ENCODE measurements at regions not wholly inside any gene's neighbourhood (a gene's known extent, or its start where the extent isn't known, plus 50 kb on each side); places are given as distances from the start of the nearest gene placed in this dataset.

DNA sequence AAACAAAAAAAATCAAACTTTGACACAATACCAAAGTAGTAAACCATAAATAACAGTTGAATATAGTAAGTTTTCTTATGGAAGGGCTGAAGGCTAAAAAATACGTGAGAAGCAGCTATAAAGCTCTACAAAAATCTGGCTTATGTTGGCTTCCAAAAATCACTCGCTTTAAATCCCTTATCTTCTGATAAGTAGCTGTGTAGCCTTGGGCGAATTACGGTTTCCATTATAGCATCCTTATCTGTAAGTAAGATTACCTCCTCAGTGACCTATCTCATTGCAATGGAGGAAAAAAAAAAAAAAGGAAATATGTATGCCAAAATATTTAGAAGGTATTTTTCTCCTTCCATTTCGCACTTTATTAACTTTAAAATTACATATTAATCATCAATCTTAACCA lies 348.6 kb downstream of the PLOD2 start (continued):
- TF ChIP-seq, protein P1, sequence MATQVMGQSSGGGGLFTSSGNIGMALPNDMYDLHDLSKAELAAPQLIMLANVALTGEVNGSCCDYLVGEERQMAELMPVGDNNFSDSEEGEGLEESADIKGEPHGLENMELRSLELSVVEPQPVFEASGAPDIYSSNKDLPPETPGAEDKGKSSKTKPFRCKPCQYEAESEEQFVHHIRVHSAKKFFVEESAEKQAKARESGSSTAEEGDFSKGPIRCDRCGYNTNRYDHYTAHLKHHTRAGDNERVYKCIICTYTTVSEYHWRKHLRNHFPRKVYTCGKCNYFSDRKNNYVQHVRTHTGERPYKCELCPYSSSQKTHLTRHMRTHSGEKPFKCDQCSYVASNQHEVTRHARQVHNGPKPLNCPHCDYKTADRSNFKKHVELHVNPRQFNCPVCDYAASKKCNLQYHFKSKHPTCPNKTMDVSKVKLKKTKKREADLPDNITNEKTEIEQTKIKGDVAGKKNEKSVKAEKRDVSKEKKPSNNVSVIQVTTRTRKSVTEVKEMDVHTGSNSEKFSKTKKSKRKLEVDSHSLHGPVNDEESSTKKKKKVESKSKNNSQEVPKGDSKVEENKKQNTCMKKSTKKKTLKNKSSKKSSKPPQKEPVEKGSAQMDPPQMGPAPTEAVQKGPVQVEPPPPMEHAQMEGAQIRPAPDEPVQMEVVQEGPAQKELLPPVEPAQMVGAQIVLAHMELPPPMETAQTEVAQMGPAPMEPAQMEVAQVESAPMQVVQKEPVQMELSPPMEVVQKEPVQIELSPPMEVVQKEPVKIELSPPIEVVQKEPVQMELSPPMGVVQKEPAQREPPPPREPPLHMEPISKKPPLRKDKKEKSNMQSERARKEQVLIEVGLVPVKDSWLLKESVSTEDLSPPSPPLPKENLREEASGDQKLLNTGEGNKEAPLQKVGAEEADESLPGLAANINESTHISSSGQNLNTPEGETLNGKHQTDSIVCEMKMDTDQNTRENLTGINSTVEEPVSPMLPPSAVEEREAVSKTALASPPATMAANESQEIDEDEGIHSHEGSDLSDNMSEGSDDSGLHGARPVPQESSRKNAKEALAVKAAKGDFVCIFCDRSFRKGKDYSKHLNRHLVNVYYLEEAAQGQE (IDR thresholded peaks at IDR 0.05; ENCODE audit: unreplicated experiment): no peak
- TF ChIP-seq CREB1 (CRISPR knock-in tag; IDR thresholded peaks at IDR 0.05; ENCODE audit: low read depth) (no peak), EZH2phosphoT487 (IDR thresholded peaks at IDR 0.05; ENCODE audit: unreplicated experiment) (no peak), NANOG (IDR thresholded peaks at IDR 0.05; ENCODE audit: borderline replicate concordance) (no peak), ZNF331 (CRISPR knock-in tag; IDR thresholded peaks at IDR 0.05; ENCODE audit: low read depth) (no peak), EZH2 (IDR thresholded peaks at IDR 0.05; ENCODE audit: low read depth, unreplicated experiment) (no peak)

GRCh38 chr3:145815707-145816413 lies 345.1 kb downstream of the PLOD2 start:
- Histone ChIP-seq H2AFZ (no peak overlapping the region), H4K20me1 (replicated peaks; ENCODE audit: insufficient read depth) (no peaks in the 10 kb centered on the region), H3K4me1 (ENCODE audit: insufficient read depth) (peaks cover 14% of the 10 kb centered on the region; the same call in 1 of the 2 replicates), H3K27me3 (ENCODE audit: insufficient read depth) (no peaks in the 10 kb centered on the region), H3K4me2 (peak overlapping the region; percentile 40), H3K79me2 (replicated peaks; ENCODE audit: insufficient read depth) (no peaks in the 10 kb centered on the region), H3K36me3 (ENCODE audit: insufficient read depth) (no peaks in the 10 kb centered on the region), H3K4me3 (0 out of 2 replicates have a peak overlapping the region, but pooled peaks have one; percentile 8), H3K27ac (ENCODE audit: low read depth) (peak overlapping the region; percentile 70), H3F3A (replicated peaks; ENCODE audit: low read depth) (no peaks in the 10 kb centered on the region), H3K9me2 (ENCODE audit: insufficient read depth) (no peaks in the 10 kb centered on the region)
- peak; percentile 80 for DNase-seq (ENCODE audit: low spot score)
- peaks cover 7% of the 10 kb centered on the region; the same call in 2 of the 3 replicates for H3K9me3 Mint-ChIP-seq
- no peaks in the 10 kb centered on the region for H3K27me3 Mint-ChIP-seq (ENCODE audit: insufficient read depth, low read depth, poor library complexity)
- no peak overlapping the region for H3K4me3 Mint-ChIP-seq
- no peak for TF ChIP-seq STAT1 (IDR thresholded peaks at IDR 0.05; ENCODE audit: unreplicated experiment)
- no peak for TF ChIP-seq POLR2AphosphoS5 (IDR thresholded peaks at IDR 0.05; ENCODE audit: low read depth)
- peak; percentile 32; the same call in 1 of the 2 replicates for TF ChIP-seq ZNF114 (CRISPR knock-in tag; IDR thresholded peaks at IDR 0.05)
- no peak for TF ChIP-seq ZNF331 (CRISPR knock-in tag; IDR thresholded peaks at IDR 0.05; ENCODE audit: low read depth)
- TF ChIP-seq NANOG (IDR thresholded peaks at IDR 0.05; ENCODE audit: borderline replicate concordance): peak; percentile 68; the same call in 1 of the 2 replicates
- TF ChIP-seq CREB1 (CRISPR knock-in tag; IDR thresholded peaks at IDR 0.05; ENCODE audit: low read depth): no peak
- TF ChIP-seq EZH2phosphoT487 (IDR thresholded peaks at IDR 0.05; ENCODE audit: unreplicated experiment): no peak
- peak; percentile 82 for TF ChIP-seq ZNF462 (CRISPR knock-in tag; IDR thresholded peaks at IDR 0.05)
- no peak for TF ChIP-seq EZH2 (IDR thresholded peaks at IDR 0.05; ENCODE audit: low read depth, unreplicated experiment)
- peak; percentile 98 for ATAC-seq
- peaks cover 10% of the 10 kb centered on the region for H3K36me3 Mint-ChIP-seq (ENCODE audit: low read depth)
- peak overlapping the region; percentile 46 for H3K27ac Mint-ChIP-seq
- H3K4me1 Mint-ChIP-seq: peaks cover 11% of the 10 kb centered on the region
